ENCODE measurements at regions not wholly inside any gene's neighbourhood (a gene's known extent, or its start where the extent isn't known, plus 50 kb on each side); places are given as distances from the start of the nearest gene placed in this dataset.

- Mint-ChIP-seq H3K36me3 (no peaks in the 10 kb centered on the region), H3K4me3 (no peak overlapping the region), H3K9me3 (peaks cover 4% of the 10 kb centered on the region), H3K27me3 (ENCODE audit: low read depth) (no peaks in the 10 kb centered on the region), H3K27ac (no peak overlapping the region), H3K4me1 (peaks cover 8% of the 10 kb centered on the region)
- DNase-seq (ENCODE audit: low spot score in 2 of 2, unreplicated experiment in 2 of 2): no peak
- TF ChIP-seq CTCF (IDR thresholded peaks at IDR 0.05; ENCODE audit: unreplicated experiment): no peak
Observed at GRCh38 chr12:91677556-91677955, 468.1 kb downstream of the BTG1 start.

GRCh38 chr12:91675401-91675800 lies 470.2 kb downstream of the BTG1 start:
- H3K36me3 Mint-ChIP-seq: no peaks in the 10 kb centered on the region
- peaks cover 8% of the 10 kb centered on the region for H3K4me1 Mint-ChIP-seq
- H3K9me3 Mint-ChIP-seq: peaks cover 4% of the 10 kb centered on the region
- no peak overlapping the region for H3K4me3 Mint-ChIP-seq
- TF ChIP-seq CTCF (IDR thresholded peaks at IDR 0.05; ENCODE audit: unreplicated experiment): no peak
- H3K27me3 Mint-ChIP-seq (ENCODE audit: low read depth): no peaks in the 10 kb centered on the region
- no peak overlapping the region for H3K27ac Mint-ChIP-seq
- no peak for DNase-seq (ENCODE audit: low spot score in 2 of 2, unreplicated experiment in 2 of 2)

GRCh38 chr12:91672130-91672529 lies 473.5 kb downstream of the BTG1 start:
- peaks cover 12% of the 10 kb centered on the region for H3K9me3 Mint-ChIP-seq
- no peaks in the 10 kb centered on the region for H3K27me3 Mint-ChIP-seq (ENCODE audit: low read depth)
- H3K36me3 Mint-ChIP-seq: peaks cover 3% of the 10 kb centered on the region
- no peak overlapping the region for H3K27ac Mint-ChIP-seq
- no peak for TF ChIP-seq CTCF (IDR thresholded peaks at IDR 0.05; ENCODE audit: unreplicated experiment)
- peaks cover 13% of the 10 kb centered on the region for H3K4me1 Mint-ChIP-seq
- DNase-seq (ENCODE audit: low spot score in 2 of 2, unreplicated experiment in 2 of 2): no peak
- no peak overlapping the region for H3K4me3 Mint-ChIP-seq

- peaks cover 12% of the 10 kb centered on the region for H3K4me1 Mint-ChIP-seq
- H3K27me3 Mint-ChIP-seq (ENCODE audit: low read depth): no peaks in the 10 kb centered on the region
- TF ChIP-seq CTCF (IDR thresholded peaks at IDR 0.05; ENCODE audit: unreplicated experiment): no peak
- H3K27ac Mint-ChIP-seq: no peak overlapping the region
- H3K36me3 Mint-ChIP-seq: peaks cover 3% of the 10 kb centered on the region
- H3K9me3 Mint-ChIP-seq: peaks cover 15% of the 10 kb centered on the region
- no peak overlapping the region for H3K4me3 Mint-ChIP-seq
- no peak for DNase-seq (ENCODE audit: low spot score in 2 of 2, unreplicated experiment in 2 of 2)
Observed at GRCh38 chr12:91667694-91668093, 478.0 kb downstream of the BTG1 start.

- Mint-ChIP-seq H3K4me1 (peaks cover 11% of the 10 kb centered on the region), H3K27ac (no peak overlapping the region), H3K4me3 (no peak overlapping the region), H3K27me3 (ENCODE audit: low read depth) (no peaks in the 10 kb centered on the region), H3K36me3 (peaks cover 1% of the 10 kb centered on the region), H3K9me3 (peaks cover 8% of the 10 kb centered on the region)
- TF ChIP-seq CTCF (IDR thresholded peaks at IDR 0.05; ENCODE audit: unreplicated experiment): no peak
- DNase-seq (ENCODE audit: low spot score in 2 of 2, unreplicated experiment in 2 of 2): no peak
Observed at GRCh38 chr12:91663744-91664143, 481.1 kb upstream of the DCN start.

- H3K9me3 Mint-ChIP-seq: peaks cover 3% of the 10 kb centered on the region
- H3K4me3 Mint-ChIP-seq: no peak overlapping the region
- no peak for TF ChIP-seq CTCF (IDR thresholded peaks at IDR 0.05; ENCODE audit: unreplicated experiment)
- H3K4me1 Mint-ChIP-seq: peaks cover 11% of the 10 kb centered on the region
- no peak overlapping the region for H3K27ac Mint-ChIP-seq
- no peaks in the 10 kb centered on the region for H3K27me3 Mint-ChIP-seq (ENCODE audit: low read depth)
- no peaks in the 10 kb centered on the region for H3K36me3 Mint-ChIP-seq
- no peak for DNase-seq (ENCODE audit: low spot score in 2 of 2, unreplicated experiment in 2 of 2)
Observed at GRCh38 chr12:91663310-91663709, 480.7 kb upstream of the DCN start.

All from mesothelial cell of epicardium (in vitro differentiated cells).